HepG2 (cell line): ENCODE measurements at regions not wholly inside any gene's neighbourhood (a gene's known extent, or its start where the extent isn't known, plus 50 kb on each side); places are given as distances from the start of the nearest gene placed in this dataset.

ENCODE experiments used
- ATAC-seq: fragments of 200-7000 bp; cut with Tn5 transposase; 3 replicates; pipeline ENCODE4 v1.9.1; 2020; ENCODE audit warnings: mild to moderate bottlenecking, moderate library complexity
- BruUV-seq: library from RNA; stranded (reverse); fragments of 400-500 nt; replicated peaks from 2 replicates; lab custom pipeline; 2021; lab: Mats Ljungman, UMichigan
- CTCF ChIA-PET: fragments of 300-600 bp; formaldehyde crosslinking; extraction: SDS; loops from one replicate; lab custom pipeline; 2021; ENCODE audit warnings: low total read pairs, inconsistent platforms, low intra/inter-chr PET ratio; lab: Yijun Ruan, JAX
- POLR2A ChIA-PET: fragments of 350-600 bp; sonication (Branson Sonifier 250); formaldehyde crosslinking; loops from one replicate; lab custom pipeline; 2020; ENCODE audit warnings: antibody characterized with exemption, inconsistent platforms; lab: Yijun Ruan, JAX
- DNase-seq: peaks from one replicate; pipeline ENCODE4 v3.0.0-alpha.2; 2015; ENCODE audit warnings: low spot score
- FAIRE-seq: peaks from 3 replicates; lab custom pipeline; 2011; peaks lifted over from hg19 to GRCh38; lab: Jason Lieb, UNC
- H2AFZ ChIP-seq: one replicate; pipeline ENCODE4 v1.6.1; 2011; ENCODE audit warnings: low read length, inconsistent platforms
- H3K27ac ChIP-seq: fragments of 300-600 bp; 3 replicates; pipeline ENCODE4 v1.8.0; 2011; ENCODE audit warnings: mixed run types, mild to moderate bottlenecking, mixed read lengths, low read length, inconsistent platforms; ENCODE audit not compliant: insufficient read depth; ENCODE audit errors: extremely low read length
- H3K27me3 ChIP-seq, 2 experiments: fragments of 200-600 bp in 1 of 2; 2 replicates in 1 of 2; 3 replicates in 1 of 2; pipeline versions ENCODE4 v1.6.0 to v1.8.0; 2011; ENCODE audit warnings: low read length in 2 of 2, mild to moderate bottlenecking in 2 of 2, moderate library complexity in 2 of 2, inconsistent platforms in 1 of 2; ENCODE audit not compliant: insufficient read depth in 2 of 2, control insufficient read depth in 1 of 2
- H3K36me3 ChIP-seq, 2 experiments: fragments of 200-600 bp in 1 of 2; replicated peaks in 1 of 2; 2 replicates in 1 of 2; 3 replicates in 1 of 2; pipeline versions ENCODE4 v1.5.1 to v1.8.0; 2011; ENCODE audit warnings: low read length in 2 of 2, inconsistent platforms in 1 of 2; ENCODE audit not compliant: insufficient read depth in 2 of 2, control insufficient read depth in 1 of 2
- H3K4me1 ChIP-seq: 2 replicates; pipeline ENCODE4 v1.5.1; 2012; ENCODE audit warnings: low read length, inconsistent platforms; ENCODE audit not compliant: insufficient read depth
- H3K4me2 ChIP-seq: 2 replicates; pipeline ENCODE4 v1.6.0; 2011; ENCODE audit warnings: low read depth, low read length, inconsistent platforms
- H3K4me3 ChIP-seq, 3 experiments: fragments of 200-600 bp in 1 of 3; sonication (generic), shearing (Covaris generic) in 1 of 3; replicated peaks in 1 of 3; 2 replicates each; pipeline ENCODE4 v1.5.1; 2011 to 2016; ENCODE audit warnings: low read length in 3 of 3, inconsistent platforms in 2 of 3, low read depth in 2 of 3, mild to moderate bottlenecking in 2 of 3, control low read depth in 1 of 3, mixed read lengths in 1 of 3; ENCODE audit not compliant: insufficient read depth in 1 of 3
- H3K79me2 ChIP-seq: one replicate; pipeline ENCODE4 v1.6.1; 2011; ENCODE audit warnings: low read length, inconsistent platforms; ENCODE audit not compliant: insufficient read depth
- H3K9ac ChIP-seq: 2 replicates; pipeline ENCODE4 v1.6.0; 2011; ENCODE audit warnings: mild to moderate bottlenecking, low read depth, low read length, inconsistent platforms; ENCODE audit not compliant: insufficient read depth
- H3K9me3 ChIP-seq: 2 replicates; pipeline ENCODE4 v1.5.1; 2012; ENCODE audit warnings: mild to moderate bottlenecking, low read length
- H4K20me1 ChIP-seq: 2 replicates; pipeline ENCODE4 v1.6.0; 2011; ENCODE audit warnings: inconsistent platforms, mild to moderate bottlenecking, low read length, moderate library complexity; ENCODE audit not compliant: insufficient read depth
- ELF3 ChIP-seq: IDR thresholded peaks from 2 replicates; pipeline ENCODE4 v1.6.1; 2016; ENCODE audit warnings: missing genetic modification reagents, missing compliant biosample characterization
- RCOR2 ChIP-seq: IDR thresholded peaks from 2 replicates; pipeline ENCODE4 v1.6.1; 2016; ENCODE audit warnings: missing biosample characterization, missing genetic modification reagents
- ZNF12 ChIP-seq: sonication (generic); formaldehyde crosslinking; IDR thresholded peaks from 2 replicates; pipeline ENCODE4 v1.5.0; 2020; ENCODE audit warnings: missing genetic modification reagents
- ZNF263 ChIP-seq: sonication (generic); formaldehyde crosslinking; IDR thresholded peaks from 2 replicates; pipeline ENCODE4 v1.4.0; 2020; ENCODE audit warnings: missing genetic modification reagents
- WGBS: methylation state at CpG from one replicate; pipeline ENCODE4 v1.1.6; 2017; ENCODE audit warnings: low lambda C conversion rate; 5-methylcytosine and 5-hydroxymethylcytosine counted together
- in situ Hi-C: cut with HindIII; loops from 2 replicates; pipeline ENCODE4 v1.10.0; 2017; ENCODE audit warnings: low pct_unique_long_range_greater_than_20kb; ENCODE audit not compliant: extremely low pct_ligation_motif_present
- intact Hi-C: fragments of 100-400 bp; cut with micrococcal nuclease; formaldehyde crosslinking; loops from one replicate; pipeline ENCODE4 v1.10.0; 2022; ENCODE audit not compliant: unreplicated experiment

- H2AFZ ChIP-seq = no peak overlapping the region
- 4% methylated on average over 1 of the region's 1 CpG for WGBS
- no peaks in the 10 kb centered on the region for H3K36me3 ChIP-seq
- no peak for ATAC-seq
- H3K79me2 ChIP-seq = no peaks in the 10 kb centered on the region
- no peak overlapping the region for H3K4me2 ChIP-seq
- H4K20me1 ChIP-seq = no peaks in the 10 kb centered on the region
- no peak for DNase-seq
- intact Hi-C loops = no loop called here
- H3K27ac ChIP-seq = no peak overlapping the region
- FAIRE-seq = no peak
- ChIA-PET CTCF (interaction anchor here (10.7 kb wide), 1 partner anchor 267 kb away, joined by 152 read pairs; no protein-coding TSS in a partner anchor), POLR2A (no interaction called here)
- no peak overlapping the region for H3K9ac ChIP-seq
- peaks cover 7% of the 10 kb centered on the region; the same call in 1 of the 2 replicates for H3K4me1 ChIP-seq
- no peaks in the 10 kb centered on the region for H3K9me3 ChIP-seq
- TF ChIP-seq ZNF12 (CRISPR knock-in tag) = peak; percentile 24; the same call in 1 of the 2 replicates
- TF ChIP-seq ZNF263 (CRISPR knock-in tag) = no peak
- H3K27me3 ChIP-seq = 0 out of 5 replicates have a peak, but pooled peaks cover 0 to 5% of the 10 kb centered on the region in 2 experiments
- BruUV-seq = no TSS peak
- in situ Hi-C loops = no loop called here
- H3K4me3 ChIP-seq = no peak overlapping the region
These were observed 92.3 kb upstream of the ELOVL5 start for GRCh38 chr6:53441035-53441493.

DNA sequence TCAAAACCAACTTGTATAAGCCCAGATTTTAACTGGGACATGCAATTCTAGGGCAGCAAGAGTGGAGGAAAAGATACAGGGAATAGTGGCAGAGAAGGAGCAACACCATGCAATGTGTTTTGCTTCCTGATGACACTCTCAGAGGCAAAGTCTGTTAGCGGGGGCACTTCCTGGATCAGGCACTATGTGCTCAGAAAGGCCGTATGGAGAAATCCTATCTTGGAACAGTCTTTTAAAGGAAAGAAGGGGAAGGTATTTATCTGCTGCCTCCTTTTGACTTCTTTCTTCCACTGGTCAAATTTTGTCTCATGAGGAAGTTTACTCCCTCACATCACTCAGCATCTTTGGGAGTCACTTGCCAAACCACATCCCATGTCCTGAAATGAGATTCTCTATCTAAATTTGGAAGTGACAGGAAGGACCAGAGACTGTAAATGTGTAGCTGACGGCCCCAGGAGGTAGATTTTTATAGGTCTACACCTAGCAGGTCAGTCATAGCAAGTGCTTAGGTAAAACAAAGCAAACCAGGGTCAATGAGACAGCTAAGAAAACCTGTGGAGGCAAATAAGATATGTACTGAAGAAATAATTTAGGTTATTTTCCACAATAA is 91.7 kb upstream of the ELOVL5 start:
- Histone ChIP-seq H3K36me3 (no peaks in the 10 kb centered on the region), H3K27me3 (0 out of 5 replicates have a peak, but pooled peaks cover 0 to 5% of the 10 kb centered on the region in 2 experiments), H3K79me2 (no peaks in the 10 kb centered on the region), H3K4me3 (no peak overlapping the region), H2AFZ (no peak overlapping the region), H3K9ac (no peak overlapping the region), H3K4me2 (no peak overlapping the region), H3K27ac (no peak overlapping the region), H3K4me1 (peaks cover 7% of the 10 kb centered on the region; the same call in 1 of the 2 replicates), H3K9me3 (no peaks in the 10 kb centered on the region), H4K20me1 (no peaks in the 10 kb centered on the region)
- intact Hi-C loops = no loop called here
- DNase-seq (no peak), ATAC-seq (0 out of 3 replicates have a peak, but pooled peaks have one; percentile 22), FAIRE-seq (no peak)
- 9% methylated on average over 3 of the region's 3 CpGs for WGBS
- no TSS peak for BruUV-seq
- 0 out of 2 replicates have a peak, but pooled peaks have one; percentile 28 for TF ChIP-seq ELF3 (CRISPR knock-in tag)
- TF ChIP-seq RCOR2 (CRISPR knock-in tag) = no peak
- CTCF ChIA-PET = interaction anchor here (10.7 kb wide), 1 partner anchor 267 kb away, joined by 152 read pairs; no protein-coding TSS in a partner anchor
- POLR2A ChIA-PET = no interaction called here
- in situ Hi-C loops = no loop called here
